ENCODE measurements at regions not wholly inside any gene's neighbourhood (a gene's known extent, or its start where the extent isn't known, plus 50 kb on each side); places are given as distances from the start of the nearest gene placed in this dataset.
"Not testable (repeated sequence)": the region's sequence is repeated elsewhere in the genome, so short reads cannot be mapped to it uniquely, and the experiment has no call there.

DNA sequence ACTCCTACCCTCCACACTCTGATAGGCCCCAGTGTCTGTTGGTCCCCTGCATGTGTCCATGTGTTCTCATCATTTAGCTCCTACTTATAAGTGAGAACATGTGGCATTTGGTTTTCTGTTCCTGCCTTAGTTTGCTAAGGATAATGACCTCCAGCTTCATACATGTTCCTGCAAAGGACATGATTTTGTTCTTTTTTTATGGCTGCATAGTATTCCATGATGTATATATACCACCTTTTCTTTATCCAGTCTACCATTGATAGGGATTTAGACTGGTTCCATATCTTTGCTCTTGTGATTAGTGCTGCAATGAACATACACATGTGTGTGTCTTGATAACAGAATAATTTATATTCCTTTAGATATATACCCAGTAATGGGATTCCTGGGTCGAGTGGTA lies 67.9 kb downstream of the MSX2 start:
- TF ChIP-seq, protein P1, sequence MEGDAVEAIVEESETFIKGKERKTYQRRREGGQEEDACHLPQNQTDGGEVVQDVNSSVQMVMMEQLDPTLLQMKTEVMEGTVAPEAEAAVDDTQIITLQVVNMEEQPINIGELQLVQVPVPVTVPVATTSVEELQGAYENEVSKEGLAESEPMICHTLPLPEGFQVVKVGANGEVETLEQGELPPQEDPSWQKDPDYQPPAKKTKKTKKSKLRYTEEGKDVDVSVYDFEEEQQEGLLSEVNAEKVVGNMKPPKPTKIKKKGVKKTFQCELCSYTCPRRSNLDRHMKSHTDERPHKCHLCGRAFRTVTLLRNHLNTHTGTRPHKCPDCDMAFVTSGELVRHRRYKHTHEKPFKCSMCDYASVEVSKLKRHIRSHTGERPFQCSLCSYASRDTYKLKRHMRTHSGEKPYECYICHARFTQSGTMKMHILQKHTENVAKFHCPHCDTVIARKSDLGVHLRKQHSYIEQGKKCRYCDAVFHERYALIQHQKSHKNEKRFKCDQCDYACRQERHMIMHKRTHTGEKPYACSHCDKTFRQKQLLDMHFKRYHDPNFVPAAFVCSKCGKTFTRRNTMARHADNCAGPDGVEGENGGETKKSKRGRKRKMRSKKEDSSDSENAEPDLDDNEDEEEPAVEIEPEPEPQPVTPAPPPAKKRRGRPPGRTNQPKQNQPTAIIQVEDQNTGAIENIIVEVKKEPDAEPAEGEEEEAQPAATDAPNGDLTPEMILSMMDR (conservative IDR thresholded peaks at IDR 0.05; ENCODE audit: low read length): not testable (repeated sequence)
- not testable (repeated sequence) for TF ChIP-seq EZH2phosphoT487 (IDR thresholded peaks at IDR 0.05; ENCODE audit: borderline replicate concordance, low read depth, low read length)
